Endodermal cell (in vitro differentiated cells): ENCODE measurements at regions not wholly inside any gene's neighbourhood (a gene's known extent, or its start where the extent isn't known, plus 50 kb on each side); places are given as distances from the start of the nearest gene placed in this dataset.

ENCODE experiments used
- DNase-seq: peaks from one replicate; pipeline ENCODE4 v3.0.0-alpha.2; 2017
- H3K27ac ChIP-seq: 2 replicates; pipeline ENCODE4 v1.5.1; 2013; ENCODE audit warnings: mild to moderate bottlenecking, low read depth, low read length, moderate library complexity
- H3K27me3 ChIP-seq: 2 replicates; pipeline ENCODE4 v1.6.1; 2013; ENCODE audit warnings: mild to moderate bottlenecking, low read length, moderate library complexity; ENCODE audit not compliant: insufficient read depth, control insufficient read depth, poor library complexity, severe bottlenecking
- H3K36me3 ChIP-seq: 2 replicates; pipeline ENCODE4 v1.7.0; 2013; ENCODE audit warnings: mild to moderate bottlenecking, low read length, moderate library complexity; ENCODE audit not compliant: control insufficient read depth, insufficient read depth
- H3K4me1 ChIP-seq: one replicate; pipeline ENCODE4 v1.7.0; 2013; ENCODE audit warnings: low read length; ENCODE audit not compliant: control insufficient read depth, insufficient read depth
- H3K4me3 ChIP-seq: 2 replicates; pipeline ENCODE4 v1.5.1; 2013; ENCODE audit warnings: mild to moderate bottlenecking, low read length, moderate library complexity
- H3K9ac ChIP-seq: 2 replicates; pipeline ENCODE4 v1.6.1; 2013; ENCODE audit warnings: mild to moderate bottlenecking, low read length, moderate library complexity; ENCODE audit not compliant: poor library complexity, severe bottlenecking; ENCODE audit errors: extremely low read depth
- H3K9me3 ChIP-seq: 2 replicates; pipeline ENCODE4 v1.6.1; 2013; ENCODE audit warnings: mild to moderate bottlenecking, low read length, moderate library complexity; ENCODE audit not compliant: control insufficient read depth
- H3K27ac Mint-ChIP-seq: 2 replicates; pipeline ENCODE4 v1.8.0; 2020; ENCODE audit warnings: mixed read lengths
- H3K27me3 Mint-ChIP-seq: 2 replicates; pipeline ENCODE4 v1.8.0; 2021; ENCODE audit warnings: mild to moderate bottlenecking, mixed read lengths; ENCODE audit not compliant: insufficient read depth
- H3K36me3 Mint-ChIP-seq: 2 replicates; pipeline ENCODE4 v1.8.0; 2020; ENCODE audit warnings: low read depth, mixed read lengths
- H3K4me1 Mint-ChIP-seq: 2 replicates; pipeline ENCODE4 v1.8.0; 2020; ENCODE audit warnings: mixed read lengths
- H3K4me3 Mint-ChIP-seq: 2 replicates; pipeline ENCODE4 v1.8.0; 2020; ENCODE audit warnings: mild to moderate bottlenecking, moderate library complexity, mixed read lengths
- H3K9me3 Mint-ChIP-seq: 2 replicates; pipeline ENCODE4 v1.8.0; 2020; ENCODE audit warnings: mild to moderate bottlenecking, mixed read lengths
- CTCF ChIP-seq: fragments of 200-600 bp; sonication (generic); conservative IDR thresholded peaks from 2 replicates; pipeline ENCODE4 v1.5.0; 2021; ENCODE audit warnings: antibody characterized with exemption, mild to moderate bottlenecking
- WGBS, 2 experiments: methylation state at CpG; one replicate each; pipeline versions ENCODE4 v1.1.5 to v1.1.7; 2013; ENCODE audit warnings: missing lambda C conversion rate in 2 of 2, mixed read lengths in 1 of 2; ENCODE audit not compliant: insufficient coverage in 1 of 2, insufficient read length in 1 of 2; 5-methylcytosine and 5-hydroxymethylcytosine counted together

- Histone ChIP-seq H3K27ac (no peak overlapping the region), H3K4me1 (peaks cover 10% of the 10 kb centered on the region), H3K4me3 (no peak overlapping the region), H3K9me3 (no peaks in the 10 kb centered on the region), H3K9ac (no peak overlapping the region), H3K27me3 (no peaks in the 10 kb centered on the region), H3K36me3 (no peaks in the 10 kb centered on the region)
- DNase-seq, result no peak
- H3K4me1 Mint-ChIP-seq, result peaks cover 18% of the 10 kb centered on the region
- H3K4me3 Mint-ChIP-seq, result no peak overlapping the region
- TF ChIP-seq CTCF, result no peak
- no peaks in the 10 kb centered on the region for H3K9me3 Mint-ChIP-seq
- 95 to 97% methylated on average over 3 to 7 of the region's 7 CpGs for WGBS, 2 experiments
- no peaks in the 10 kb centered on the region for H3K27me3 Mint-ChIP-seq
- no peaks in the 10 kb centered on the region for H3K36me3 Mint-ChIP-seq
- no peak overlapping the region for H3K27ac Mint-ChIP-seq
Observed at GRCh38 chr6:44554861-44555260, 167.4 kb downstream of the CDC5L start.

DNA sequence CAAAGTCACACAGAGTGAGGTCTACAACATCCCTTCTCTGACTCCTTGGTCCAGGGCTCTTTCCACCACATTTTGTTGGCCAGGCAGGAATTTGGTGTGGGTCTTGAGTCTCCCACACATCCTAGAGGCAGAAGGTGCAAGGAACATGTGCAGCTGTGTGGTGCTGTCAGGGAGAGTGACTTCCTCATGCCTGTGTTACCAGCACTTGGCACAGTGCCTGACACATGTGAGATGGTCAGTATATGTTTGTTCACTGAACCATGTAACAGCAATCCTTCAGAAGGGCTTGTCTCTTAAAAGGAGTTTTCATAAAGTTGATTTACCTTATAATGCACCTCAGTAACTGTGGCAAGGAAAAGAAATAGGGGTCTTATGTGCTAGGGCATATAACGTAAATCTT, 168.5 kb downstream of the CDC5L start:
- no peak for DNase-seq
- H3K9me3 Mint-ChIP-seq, result no peaks in the 10 kb centered on the region
- peaks cover 20% of the 10 kb centered on the region for H3K4me1 Mint-ChIP-seq
- TF ChIP-seq CTCF, result no peak
- no peak overlapping the region for H3K27ac ChIP-seq
- H3K36me3 ChIP-seq, result no peaks in the 10 kb centered on the region
- no peak overlapping the region for H3K9ac ChIP-seq
- no CpG with 5 or more reads among the region's 1 CpG for WGBS, 2 experiments
- H3K36me3 Mint-ChIP-seq, result no peaks in the 10 kb centered on the region
- H3K4me3 Mint-ChIP-seq, result no peak overlapping the region
- H3K27me3 Mint-ChIP-seq, result no peaks in the 10 kb centered on the region
- no peaks in the 10 kb centered on the region for H3K27me3 ChIP-seq
- peaks cover 10% of the 10 kb centered on the region for H3K4me1 ChIP-seq
- no peak overlapping the region for H3K27ac Mint-ChIP-seq
- no peak overlapping the region for H3K4me3 ChIP-seq
- no peaks in the 10 kb centered on the region for H3K9me3 ChIP-seq

DNA sequence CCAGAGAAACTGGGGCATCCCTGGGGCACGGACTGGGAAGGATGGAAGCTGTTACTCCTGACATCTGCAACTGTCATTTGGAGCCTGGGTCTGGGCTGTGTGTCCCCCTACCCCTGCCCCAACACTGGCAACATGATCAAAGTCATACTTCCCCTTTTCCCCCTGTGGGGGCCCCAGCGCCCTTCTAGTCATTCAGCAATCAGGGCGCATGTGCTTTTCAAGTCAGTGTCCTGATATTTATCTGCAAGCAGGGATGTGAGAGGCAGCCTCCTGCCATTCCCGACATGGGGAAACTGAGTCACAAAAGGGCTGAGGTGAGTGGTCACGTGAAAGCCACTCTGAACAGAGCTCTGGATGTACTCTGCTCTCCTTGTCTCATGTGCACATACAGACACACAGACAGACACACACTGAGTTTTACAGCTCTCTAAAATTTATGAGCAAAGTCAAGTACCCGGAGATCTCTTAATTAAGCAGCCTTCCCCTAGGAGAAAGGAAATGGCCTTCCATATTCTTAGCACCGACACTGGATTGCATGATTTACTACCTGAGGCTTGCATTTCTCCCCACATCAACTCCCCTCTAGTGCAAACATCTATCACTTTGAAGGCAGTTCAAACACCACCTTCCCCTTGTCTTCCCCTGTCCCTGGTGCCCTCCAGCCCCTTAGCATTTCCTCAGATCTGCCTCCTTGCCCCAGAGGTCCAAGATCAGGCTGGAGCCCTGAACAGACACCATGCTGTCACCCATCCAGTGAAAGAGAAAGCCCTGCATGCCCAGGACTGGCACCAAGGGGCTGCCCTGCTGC, 170.7 kb downstream of the CDC5L start:
- no peak overlapping the region for H3K27ac ChIP-seq
- Mint-ChIP-seq H3K4me3 (no peak overlapping the region), H3K36me3 (no peaks in the 10 kb centered on the region), H3K27ac (no peak overlapping the region), H3K9me3 (no peaks in the 10 kb centered on the region), H3K4me1 (peaks cover 26% of the 10 kb centered on the region), H3K27me3 (no peaks in the 10 kb centered on the region)
- no peak overlapping the region for H3K9ac ChIP-seq
- TF ChIP-seq CTCF, result no peak
- H3K4me1 ChIP-seq, result peaks cover 10% of the 10 kb centered on the region
- WGBS, 2 experiments, result 85 to 94% methylated on average over 4 to 7 of the region's 7 CpGs
- H3K27me3 ChIP-seq, result no peaks in the 10 kb centered on the region
- no peaks in the 10 kb centered on the region for H3K36me3 ChIP-seq
- no peaks in the 10 kb centered on the region for H3K9me3 ChIP-seq
- H3K4me3 ChIP-seq, result no peak overlapping the region
- DNase-seq, result no peak
